ENCODE measurements at regions not wholly inside any gene's neighbourhood (a gene's known extent, or its start where the extent isn't known, plus 50 kb on each side); places are given as distances from the start of the nearest gene placed in this dataset.

DNA sequence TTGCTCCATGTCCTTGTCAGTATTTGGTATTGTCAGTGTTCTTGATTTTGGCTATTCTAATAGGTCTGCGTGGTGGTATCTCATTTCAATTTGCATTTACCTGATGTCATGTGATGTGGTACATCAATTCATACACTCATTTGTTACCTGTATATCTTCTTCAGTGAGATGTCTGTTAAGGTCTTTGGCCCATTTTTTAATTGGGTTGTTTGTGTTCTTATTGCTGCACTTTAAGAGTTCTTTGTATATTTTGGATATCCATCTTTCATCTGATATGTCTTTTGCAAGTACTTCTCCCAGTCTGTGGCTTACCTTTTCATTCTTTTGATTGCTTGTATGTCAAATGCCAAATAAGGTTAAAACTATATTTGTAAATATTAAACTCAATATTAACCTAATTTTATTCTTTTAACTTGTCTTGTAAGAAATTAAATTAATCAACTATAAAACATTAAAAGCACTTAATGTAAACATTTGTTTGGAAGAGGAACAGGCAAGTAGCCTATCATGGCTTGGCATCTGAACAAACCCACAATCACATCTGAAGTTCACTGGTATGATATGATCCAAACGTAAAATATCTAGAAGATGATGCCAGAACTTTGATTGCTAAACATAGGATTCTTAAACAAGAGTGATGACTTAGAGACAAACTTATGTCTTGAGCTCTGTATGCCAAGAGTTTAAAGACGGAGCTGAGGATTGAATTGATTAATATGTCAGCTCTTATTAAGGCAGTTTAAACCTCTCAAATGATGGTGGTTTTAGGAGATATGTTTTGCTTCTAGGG, 587.3 kb downstream of the ANXA1 start:
- Mint-ChIP-seq H3K4me1 (peaks cover 3% of the 10 kb centered on the region), H3K9me3 (peaks cover 2% of the 10 kb centered on the region), H3K36me3 (no peaks in the 10 kb centered on the region), H3K27ac (no peak overlapping the region), H3K27me3 (ENCODE audit: insufficient read depth, low read depth) (no peaks in the 10 kb centered on the region), H3K4me3 (no peak overlapping the region)
- Histone ChIP-seq H3K9me3 (ENCODE audit: low read depth) (no peaks in the 10 kb centered on the region), H3K27me3 (no peaks in the 10 kb centered on the region), H3K36me3 (no peaks in the 10 kb centered on the region), H3K4me1 (no peaks in the 10 kb centered on the region), H3K27ac (no peak overlapping the region), H3K4me3 (no peak overlapping the region), H2AFZ (replicated peaks) (no peak overlapping the region), H3F3A (ENCODE audit: low read depth) (no peaks in the 10 kb centered on the region), H3K4me2 (no peak overlapping the region), H4K20me1 (ENCODE audit: low read depth) (no peaks in the 10 kb centered on the region), H3K79me2 (ENCODE audit: low read depth) (no peaks in the 10 kb centered on the region), H3K9ac (no peak overlapping the region)
- TF ChIP-seq EZH2 (IDR thresholded peaks at IDR 0.05) (no peak), EZH2phosphoT487 (IDR thresholded peaks at IDR 0.05) (no peak)
- TF ChIP-seq, protein P1, sequence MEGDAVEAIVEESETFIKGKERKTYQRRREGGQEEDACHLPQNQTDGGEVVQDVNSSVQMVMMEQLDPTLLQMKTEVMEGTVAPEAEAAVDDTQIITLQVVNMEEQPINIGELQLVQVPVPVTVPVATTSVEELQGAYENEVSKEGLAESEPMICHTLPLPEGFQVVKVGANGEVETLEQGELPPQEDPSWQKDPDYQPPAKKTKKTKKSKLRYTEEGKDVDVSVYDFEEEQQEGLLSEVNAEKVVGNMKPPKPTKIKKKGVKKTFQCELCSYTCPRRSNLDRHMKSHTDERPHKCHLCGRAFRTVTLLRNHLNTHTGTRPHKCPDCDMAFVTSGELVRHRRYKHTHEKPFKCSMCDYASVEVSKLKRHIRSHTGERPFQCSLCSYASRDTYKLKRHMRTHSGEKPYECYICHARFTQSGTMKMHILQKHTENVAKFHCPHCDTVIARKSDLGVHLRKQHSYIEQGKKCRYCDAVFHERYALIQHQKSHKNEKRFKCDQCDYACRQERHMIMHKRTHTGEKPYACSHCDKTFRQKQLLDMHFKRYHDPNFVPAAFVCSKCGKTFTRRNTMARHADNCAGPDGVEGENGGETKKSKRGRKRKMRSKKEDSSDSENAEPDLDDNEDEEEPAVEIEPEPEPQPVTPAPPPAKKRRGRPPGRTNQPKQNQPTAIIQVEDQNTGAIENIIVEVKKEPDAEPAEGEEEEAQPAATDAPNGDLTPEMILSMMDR (IDR thresholded peaks at IDR 0.05), result no peak
- DNase-seq (ENCODE audit: low spot score), result no peak

DNA sequence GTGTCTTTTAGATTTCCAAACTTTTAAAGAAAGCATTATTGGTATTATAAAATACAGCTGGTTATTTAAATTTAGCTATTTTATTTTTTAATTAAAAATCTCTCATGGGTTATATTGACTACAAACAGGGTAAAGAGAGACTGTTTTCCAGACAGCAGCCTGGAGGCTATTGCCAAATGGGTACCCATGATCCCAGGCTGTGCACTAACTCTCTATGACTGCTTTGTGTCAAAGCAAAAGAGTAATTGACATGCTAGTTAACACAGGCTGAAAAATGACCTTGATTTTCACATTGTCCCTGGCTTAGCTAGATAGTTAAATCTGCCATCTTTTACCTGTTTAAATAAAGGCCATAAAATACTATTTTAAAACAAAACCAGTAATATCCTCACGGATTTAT, 589.7 kb downstream of the ANXA1 start:
- no peaks in the 10 kb centered on the region for H3K27me3 ChIP-seq
- no peak overlapping the region for H3K27ac ChIP-seq
- no peaks in the 10 kb centered on the region for H3K36me3 ChIP-seq
- no peak overlapping the region for H3K4me3 ChIP-seq
- Mint-ChIP-seq H3K27ac (no peak overlapping the region), H3K4me3 (no peak overlapping the region), H3K4me1 (peaks cover 3% of the 10 kb centered on the region), H3K9me3 (peaks cover 4% of the 10 kb centered on the region), H3K27me3 (ENCODE audit: insufficient read depth, low read depth) (no peaks in the 10 kb centered on the region), H3K36me3 (no peaks in the 10 kb centered on the region)
- no peaks in the 10 kb centered on the region for H3K9me3 ChIP-seq (ENCODE audit: low read depth)
- H3K79me2 ChIP-seq (ENCODE audit: low read depth), result no peaks in the 10 kb centered on the region
- H3K4me1 ChIP-seq, result no peaks in the 10 kb centered on the region
- H4K20me1 ChIP-seq (ENCODE audit: low read depth), result no peaks in the 10 kb centered on the region
- no peak for TF ChIP-seq EZH2 (IDR thresholded peaks at IDR 0.05)
- TF ChIP-seq, protein P1 (IDR thresholded peaks at IDR 0.05), result no peak
- TF ChIP-seq EZH2phosphoT487 (IDR thresholded peaks at IDR 0.05), result no peak
- H3K4me2 ChIP-seq, result no peak overlapping the region
- H3K9ac ChIP-seq, result no peak overlapping the region
- H3F3A ChIP-seq (ENCODE audit: low read depth), result no peaks in the 10 kb centered on the region
- DNase-seq (ENCODE audit: low spot score), result no peak
- no peak overlapping the region for H2AFZ ChIP-seq (replicated peaks)

DNA sequence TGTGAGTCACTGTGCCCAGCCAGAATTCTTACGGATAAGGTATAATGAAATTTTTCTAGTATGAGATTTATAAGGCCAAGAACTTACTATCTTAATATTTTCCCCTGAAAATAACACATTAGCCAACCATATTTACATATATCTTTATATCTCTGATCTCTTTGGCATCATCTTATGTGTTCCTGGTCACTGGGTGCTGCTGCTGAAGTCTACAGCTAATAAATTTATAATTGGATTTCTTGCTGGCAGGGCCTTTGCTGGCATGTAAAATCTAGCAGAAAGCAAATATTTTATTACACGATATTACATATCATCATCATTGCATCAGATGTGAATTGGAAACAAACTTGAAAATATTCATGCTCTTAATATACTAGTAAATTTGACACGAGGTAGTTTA, 590.7 kb downstream of the ANXA1 start:
- Mint-ChIP-seq H3K27me3 (ENCODE audit: insufficient read depth, low read depth) (no peaks in the 10 kb centered on the region), H3K36me3 (no peaks in the 10 kb centered on the region), H3K27ac (no peak overlapping the region), H3K9me3 (peaks cover 6% of the 10 kb centered on the region), H3K4me1 (peaks cover 3% of the 10 kb centered on the region), H3K4me3 (no peak overlapping the region)
- H3K9ac ChIP-seq, result no peak overlapping the region
- H3K4me1 ChIP-seq, result no peaks in the 10 kb centered on the region
- no peak overlapping the region for H3K4me2 ChIP-seq
- H3K27me3 ChIP-seq, result no peaks in the 10 kb centered on the region
- H2AFZ ChIP-seq (replicated peaks), result no peak overlapping the region
- no peaks in the 10 kb centered on the region for H3K79me2 ChIP-seq (ENCODE audit: low read depth)
- TF ChIP-seq EZH2phosphoT487 (IDR thresholded peaks at IDR 0.05) (no peak), EZH2 (IDR thresholded peaks at IDR 0.05) (no peak)
- TF ChIP-seq, protein P1 (IDR thresholded peaks at IDR 0.05), result no peak
- H3K9me3 ChIP-seq (ENCODE audit: low read depth), result no peaks in the 10 kb centered on the region
- H3K36me3 ChIP-seq, result no peaks in the 10 kb centered on the region
- H4K20me1 ChIP-seq (ENCODE audit: low read depth), result no peaks in the 10 kb centered on the region
- no peak for DNase-seq (ENCODE audit: low spot score)
- no peaks in the 10 kb centered on the region for H3F3A ChIP-seq (ENCODE audit: low read depth)
- no peak overlapping the region for H3K27ac ChIP-seq
- H3K4me3 ChIP-seq, result no peak overlapping the region
